ENCODE measurements at regions not wholly inside any gene's neighbourhood (a gene's known extent, or its start where the extent isn't known, plus 50 kb on each side); places are given as distances from the start of the nearest gene placed in this dataset.

GRCh38 chr2:19238440-19239060 is 119.9 kb downstream of the OSR1 start:
- DNase-seq: no peak

- no peak for DNase-seq
These were observed 123.1 kb downstream of the OSR1 start for GRCh38 chr2:19235308-19235707.

- no peak for DNase-seq
These were observed 126.1 kb downstream of the OSR1 start for GRCh38 chr2:19232312-19232711.

GRCh38 chr2:19231625-19232024 is 126.8 kb downstream of the OSR1 start:
- DNase-seq: no peak

GRCh38 chr2:19230626-19231025 is 127.8 kb downstream of the OSR1 start:
- no peak for DNase-seq

- DNase-seq: peak in 1 of 56 donors; percentile 1
These were observed 129.7 kb downstream of the OSR1 start for GRCh38 chr2:19228715-19229114.

- DNase-seq: no peak
These were observed 130.2 kb downstream of the OSR1 start for GRCh38 chr2:19228181-19228593.

- peak in 19 of 56 donors; percentile 0 to 62 (median 12) for DNase-seq
These were observed 131.6 kb downstream of the OSR1 start for GRCh38 chr2:19226871-19227270.

GRCh38 chr2:19226386-19226785 is 132.0 kb downstream of the OSR1 start:
- DNase-seq: no peak

GRCh38 chr2:19225931-19226330 is 132.5 kb downstream of the OSR1 start:
- DNase-seq: no peak

GRCh38 chr2:19225126-19225525 is 133.3 kb downstream of the OSR1 start:
- no peak for DNase-seq

GRCh38 chr2:19224486-19224885 is 133.9 kb downstream of the OSR1 start:
- DNase-seq: no peak

GRCh38 chr2:19224011-19224410 is 134.4 kb downstream of the OSR1 start:
- no peak for DNase-seq

GRCh38 chr2:19219060-19219459 is 139.4 kb downstream of the OSR1 start:
- DNase-seq: no peak

GRCh38 chr2:19218166-19218565 is 140.3 kb downstream of the OSR1 start:
- DNase-seq: no peak

- DNase-seq: no peak
These were observed 141.5 kb downstream of the OSR1 start for GRCh38 chr2:19216676-19217602.

GRCh38 chr2:19216238-19216637 is 142.2 kb downstream of the OSR1 start:
- no peak for DNase-seq

GRCh38 chr2:19214682-19215391 is 143.6 kb downstream of the OSR1 start:
- no peak for DNase-seq

GRCh38 chr2:19209575-19210341 is 148.7 kb downstream of the OSR1 start:
- DNase-seq: no peak

GRCh38 chr2:19208479-19209199 is 149.8 kb downstream of the OSR1 start:
- DNase-seq: no peak

GRCh38 chr2:19207452-19207851 is 151.0 kb downstream of the OSR1 start:
- DNase-seq: no peak

All from nucleus accumbens (tissue), 56 donors.